ENCODE measurements at regions not wholly inside any gene's neighbourhood (a gene's known extent, or its start where the extent isn't known, plus 50 kb on each side); places are given as distances from the start of the nearest gene placed in this dataset.

- no peaks in the 10 kb centered on the region for H3K36me3 ChIP-seq
- H3K27me3 ChIP-seq, result no peaks in the 10 kb centered on the region
- no peak for TF ChIP-seq CTCF (IDR thresholded peaks at IDR 0.05; ENCODE audit: low read depth, low read length)
- no peaks in the 10 kb centered on the region for H3K9me3 ChIP-seq
- H3K4me3 ChIP-seq (ENCODE audit: low read depth, low read length), result no peak overlapping the region
- no peaks in the 10 kb centered on the region for H3K4me1 ChIP-seq
- no peak for DNase-seq
Observed at GRCh38 chr16:35724551-35724950, 2265.1 kb downstream of the TP53TG3F start.

- no peak for TF ChIP-seq CTCF (IDR thresholded peaks at IDR 0.05; ENCODE audit: low read depth, low read length)
- DNase-seq, result no peak
- H3K4me1 ChIP-seq, result no peaks in the 10 kb centered on the region
- no peaks in the 10 kb centered on the region for H3K27me3 ChIP-seq
- no peaks in the 10 kb centered on the region for H3K36me3 ChIP-seq
- H3K4me3 ChIP-seq (ENCODE audit: low read depth, low read length), result no peak overlapping the region
- no peaks in the 10 kb centered on the region for H3K9me3 ChIP-seq
Observed at GRCh38 chr16:35725949-35726348, 2266.5 kb downstream of the TP53TG3F start.

- no peak for DNase-seq
- TF ChIP-seq CTCF (IDR thresholded peaks at IDR 0.05; ENCODE audit: low read depth, low read length), result no peak
- Histone ChIP-seq H3K36me3 (no peaks in the 10 kb centered on the region), H3K4me1 (no peaks in the 10 kb centered on the region), H3K27me3 (no peaks in the 10 kb centered on the region), H3K4me3 (ENCODE audit: low read depth, low read length) (no peak overlapping the region), H3K9me3 (no peaks in the 10 kb centered on the region)
Observed at GRCh38 chr16:35730251-35730650, 2270.8 kb downstream of the TP53TG3F start.

- no peaks in the 10 kb centered on the region for H3K9me3 ChIP-seq
- TF ChIP-seq CTCF (IDR thresholded peaks at IDR 0.05; ENCODE audit: low read depth, low read length), result no peak
- H3K36me3 ChIP-seq, result no peaks in the 10 kb centered on the region
- H3K27me3 ChIP-seq, result no peaks in the 10 kb centered on the region
- H3K4me1 ChIP-seq, result no peaks in the 10 kb centered on the region
- H3K4me3 ChIP-seq (ENCODE audit: low read depth, low read length), result no peak overlapping the region
- no peak for DNase-seq
Observed at GRCh38 chr16:35731341-35732040, 2272.1 kb downstream of the TP53TG3F start.

- Histone ChIP-seq H3K9me3 (no peaks in the 10 kb centered on the region), H3K27me3 (no peaks in the 10 kb centered on the region)
Observed at GRCh38 chr16:35732046-35732810, 2272.8 kb downstream of the TP53TG3F start.

More at GRCh38 chr16:35732046-35732810, 2272.8 kb downstream of the TP53TG3F start:
- no peak for TF ChIP-seq CTCF (IDR thresholded peaks at IDR 0.05; ENCODE audit: low read depth, low read length)
- Histone ChIP-seq H3K4me1 (no peaks in the 10 kb centered on the region), H3K4me3 (ENCODE audit: low read depth, low read length) (no peak overlapping the region), H3K36me3 (no peaks in the 10 kb centered on the region)
- DNase-seq, result no peak
